ENCODE measurements at regions not wholly inside any gene's neighbourhood (a gene's known extent, or its start where the extent isn't known, plus 50 kb on each side); places are given as distances from the start of the nearest gene placed in this dataset.

GRCh38 chr18:27544206-27544605 is 359.1 kb upstream of the CHST9 start:
- TF ChIP-seq CTCF (IDR thresholded peaks at IDR 0.05) (no peak), EZH2 (IDR thresholded peaks at IDR 0.05) (no peak)
